Urinary bladder (tissue), 3 donors: ENCODE measurements at regions not wholly inside any gene's neighbourhood (a gene's known extent, or its start where the extent isn't known, plus 50 kb on each side); places are given as distances from the start of the nearest gene placed in this dataset.

Experiments used
- DNase-seq: peaks from one replicate; pipeline ENCODE4 v3.0.0-alpha.2; 2015; ENCODE audit errors: extremely low spot score
- H3K27ac ChIP-seq: one replicate; pipeline ENCODE4 v1.5.1; 2013; ENCODE audit warnings: low read depth, mild to moderate bottlenecking, moderate library complexity
- H3K36me3 ChIP-seq: one replicate; pipeline ENCODE4 v1.6.1; 2013; ENCODE audit warnings: mild to moderate bottlenecking, moderate library complexity; ENCODE audit not compliant: insufficient read depth
- H3K4me1 ChIP-seq: one replicate; pipeline ENCODE4 v1.6.1; 2013; ENCODE audit warnings: mild to moderate bottlenecking, moderate library complexity; ENCODE audit not compliant: insufficient read depth
- H3K4me3 ChIP-seq: one replicate; pipeline ENCODE4 v1.5.1; 2013; ENCODE audit warnings: low read depth, low read length
- WGBS: extraction: QIAGEN DNeasy Blood & Tissue Kit; methylation state at CpG from one replicate; pipeline ENCODE4 v1.1.7; 2013; 5-methylcytosine and 5-hydroxymethylcytosine counted together
- donor health status: healthy with polysubstance abuse.
- donor health status: healthy.

DNA sequence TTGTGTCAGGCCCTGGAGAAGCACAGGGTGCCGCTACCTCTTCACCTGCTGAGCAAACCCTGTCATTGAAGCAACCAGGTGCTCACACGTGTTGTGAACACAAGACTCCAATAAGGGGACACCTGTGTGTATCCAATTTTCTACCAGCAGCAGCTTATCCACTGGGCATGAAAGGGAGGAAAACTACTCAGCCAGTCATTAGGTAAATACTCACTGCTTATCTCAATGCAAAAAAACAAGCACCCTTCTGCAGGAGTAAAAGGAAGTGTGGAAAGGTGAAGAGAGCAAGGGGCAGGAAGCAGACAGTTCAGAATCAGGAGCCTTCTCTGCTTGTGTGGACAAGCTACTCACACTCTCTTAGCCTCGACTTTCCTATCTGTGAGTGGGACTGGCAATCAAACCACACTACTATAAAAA, 148.9 kb downstream of the ETS2 start:
- no peak for DNase-seq
- Histone ChIP-seq H3K36me3 (no peaks in the 10 kb centered on the region), H3K4me3 (no peak overlapping the region), H3K4me1 (no peaks in the 10 kb centered on the region), H3K27ac (no peak overlapping the region)
- WGBS, result 85% methylated on average over 3 of the region's 3 CpGs

DNA sequence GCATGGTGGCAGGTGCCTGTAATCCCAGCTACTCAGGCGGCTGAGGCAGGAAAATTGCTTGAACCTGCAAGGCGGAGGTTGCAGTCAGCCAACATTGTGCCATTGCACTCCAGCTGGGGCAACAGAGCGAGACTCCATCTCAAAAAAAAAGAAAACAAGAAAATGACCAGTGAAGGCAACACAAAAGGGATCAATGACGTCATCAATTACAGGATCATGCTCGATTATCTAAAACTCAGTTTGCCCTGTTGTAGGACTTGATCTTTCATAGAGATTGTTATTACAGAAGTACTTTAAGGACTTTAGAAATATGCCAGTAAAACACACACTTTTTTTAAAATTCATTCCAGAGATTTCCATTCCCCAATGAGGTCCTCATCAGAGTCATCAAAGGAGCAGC, 147.8 kb downstream of the ETS2 start:
- 96% methylated on average over 5 of the region's 5 CpGs for WGBS
- Histone ChIP-seq H3K4me1 (no peaks in the 10 kb centered on the region), H3K27ac (no peak overlapping the region), H3K36me3 (no peaks in the 10 kb centered on the region), H3K4me3 (no peak overlapping the region)
- DNase-seq, result no peak

DNA sequence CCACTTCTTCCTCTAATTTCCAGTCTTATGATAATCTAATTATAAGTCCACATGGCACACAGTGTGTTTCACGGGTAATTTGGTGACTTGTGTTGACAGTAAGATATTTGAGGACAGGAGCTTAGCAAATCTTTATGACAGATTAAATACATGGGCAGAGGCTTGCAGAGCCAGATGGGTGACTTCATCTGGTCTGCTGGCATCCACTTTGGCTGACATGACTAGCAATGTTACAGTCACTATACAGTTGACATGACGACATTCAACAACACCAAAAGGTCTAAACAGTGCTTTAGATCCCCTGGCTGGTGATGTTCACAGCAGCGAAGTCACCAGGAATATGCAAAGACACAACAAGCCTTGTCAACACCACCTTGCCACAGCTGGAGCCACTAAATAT, 147.2 kb downstream of the ETS2 start:
- Histone ChIP-seq H3K36me3 (no peaks in the 10 kb centered on the region), H3K4me1 (no peaks in the 10 kb centered on the region), H3K27ac (no peak overlapping the region), H3K4me3 (no peak overlapping the region)
- DNase-seq, result no peak
- 81% methylated on average over 3 of the region's 3 CpGs for WGBS

DNA sequence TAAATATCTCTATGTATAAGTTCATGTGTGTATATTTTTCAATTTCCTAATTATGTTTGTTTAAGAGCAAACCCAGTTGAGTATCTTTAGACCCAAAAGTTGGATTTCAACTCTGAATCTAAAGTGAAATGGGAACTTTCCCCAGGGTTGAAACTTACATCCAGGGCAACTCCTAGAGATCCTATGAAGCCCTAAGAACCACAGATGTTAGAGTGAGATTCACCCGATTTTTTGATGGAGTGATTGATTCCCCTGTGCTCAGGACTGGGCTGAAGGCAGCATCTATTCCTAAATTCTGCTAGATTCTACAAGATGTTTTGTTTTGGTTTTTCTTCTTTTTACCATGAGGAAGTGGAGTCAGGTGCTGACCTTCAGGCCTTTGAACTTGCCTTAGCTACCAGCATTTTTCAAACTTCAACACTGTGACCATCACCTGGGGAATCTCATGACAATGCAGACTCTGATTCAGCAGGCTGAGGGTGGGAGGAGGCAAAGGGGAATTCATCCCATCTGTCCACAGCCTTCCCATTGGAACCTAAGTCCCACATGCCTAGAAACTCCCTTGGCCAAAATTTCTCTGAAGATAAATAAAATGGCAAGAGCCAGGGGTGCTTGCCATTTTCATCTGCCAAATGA, 145.5 kb downstream of the ETS2 start:
- Histone ChIP-seq H3K4me3 (no peak overlapping the region), H3K27ac (no peak overlapping the region), H3K4me1 (no peaks in the 10 kb centered on the region), H3K36me3 (no peaks in the 10 kb centered on the region)
- 55% methylated on average over 1 of the region's 1 CpG for WGBS
- DNase-seq, result no peak

DNA sequence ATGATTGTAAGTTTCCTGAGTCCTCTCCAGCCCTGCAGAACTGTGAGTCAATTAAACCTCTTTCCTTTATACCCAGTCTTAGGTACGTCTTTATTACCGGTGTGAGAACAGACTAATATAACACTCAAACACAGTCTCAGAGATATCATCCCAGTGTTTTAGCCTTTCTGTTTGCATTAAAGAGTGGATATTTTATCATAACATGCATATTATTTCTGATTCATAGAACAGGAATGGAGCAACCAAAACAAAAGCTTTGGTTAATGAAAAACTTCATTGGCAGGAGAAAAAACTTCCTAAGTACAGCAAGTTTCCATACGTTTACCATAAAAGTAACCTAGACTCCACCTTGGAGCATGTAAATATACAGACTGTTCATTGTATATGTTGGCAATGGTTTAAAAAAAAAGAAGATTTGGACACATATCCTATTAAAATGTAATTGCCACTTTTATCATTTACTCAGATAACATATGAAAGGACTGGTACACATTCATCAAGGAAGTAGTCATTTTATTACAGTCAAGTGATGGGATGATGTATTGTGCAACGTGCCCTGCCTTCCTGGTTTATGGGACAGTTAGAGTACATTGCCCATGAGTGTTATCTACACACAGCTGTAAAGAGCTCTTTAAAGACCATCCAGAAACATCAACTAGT, 144.8 kb downstream of the ETS2 start:
- H3K4me1 ChIP-seq, result no peaks in the 10 kb centered on the region
- H3K27ac ChIP-seq, result no peak overlapping the region
- no peaks in the 10 kb centered on the region for H3K36me3 ChIP-seq
- WGBS, result 28% methylated on average over 4 of the region's 4 CpGs
- DNase-seq, result no peak
- no peak overlapping the region for H3K4me3 ChIP-seq

DNA sequence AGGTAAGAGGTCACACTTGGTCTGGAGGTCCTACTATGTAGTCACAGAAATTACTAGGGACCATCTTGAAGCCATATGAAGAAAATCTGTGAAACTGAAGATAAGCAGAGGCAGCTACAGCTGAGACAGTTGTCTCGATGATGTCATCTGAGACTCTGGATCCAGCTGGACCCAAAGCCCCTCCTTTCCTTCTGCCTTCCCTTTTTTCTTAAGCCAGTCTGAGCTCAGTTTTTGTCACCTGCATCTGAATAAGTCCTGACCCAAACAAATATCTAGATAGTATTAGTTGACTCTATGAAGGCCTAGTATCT, 143.3 kb downstream of the ETS2 start:
- Histone ChIP-seq H3K4me3 (no peak overlapping the region), H3K36me3 (no peaks in the 10 kb centered on the region), H3K27ac (no peak overlapping the region), H3K4me1 (no peaks in the 10 kb centered on the region)
- no peak for DNase-seq
- 71% methylated on average over 1 of the region's 1 CpG for WGBS

DNA sequence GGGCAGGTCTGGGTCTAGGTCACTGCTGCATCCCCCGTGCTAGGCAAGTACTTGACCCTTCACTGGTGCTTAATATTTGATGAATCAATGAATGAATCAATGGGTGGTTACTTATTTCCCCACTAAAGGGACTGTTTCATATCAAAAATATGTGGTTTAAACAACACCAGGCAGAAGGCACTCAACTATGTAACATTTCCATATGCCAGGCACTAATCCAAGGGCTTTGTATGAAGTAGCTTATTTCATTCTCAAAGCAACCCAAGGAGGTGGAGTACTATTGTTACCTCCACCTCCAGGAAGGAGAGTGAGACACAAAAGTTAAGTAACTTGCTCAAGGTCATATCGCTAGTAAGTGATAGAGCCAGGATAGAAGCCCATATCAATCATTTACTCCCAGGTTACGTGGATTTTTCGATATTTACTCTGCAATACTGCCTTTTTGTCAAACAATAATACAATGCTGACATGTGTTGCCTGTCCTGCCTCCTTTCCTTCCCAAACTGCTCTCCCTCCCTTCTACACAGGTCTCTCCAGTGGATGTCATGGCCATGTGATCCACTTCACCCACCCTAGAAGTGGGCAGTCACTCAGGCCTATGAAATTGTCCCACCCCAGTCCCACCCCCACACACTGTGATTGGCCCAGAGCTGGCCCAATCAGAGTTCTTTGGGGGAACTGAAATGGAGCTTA, 142.8 kb downstream of the ETS2 start:
- H3K36me3 ChIP-seq, result no peaks in the 10 kb centered on the region
- no peak overlapping the region for H3K4me3 ChIP-seq
- no peaks in the 10 kb centered on the region for H3K4me1 ChIP-seq
- WGBS, result 93% methylated on average over 4 of the region's 4 CpGs
- DNase-seq, result no peak
- no peak overlapping the region for H3K27ac ChIP-seq

DNA sequence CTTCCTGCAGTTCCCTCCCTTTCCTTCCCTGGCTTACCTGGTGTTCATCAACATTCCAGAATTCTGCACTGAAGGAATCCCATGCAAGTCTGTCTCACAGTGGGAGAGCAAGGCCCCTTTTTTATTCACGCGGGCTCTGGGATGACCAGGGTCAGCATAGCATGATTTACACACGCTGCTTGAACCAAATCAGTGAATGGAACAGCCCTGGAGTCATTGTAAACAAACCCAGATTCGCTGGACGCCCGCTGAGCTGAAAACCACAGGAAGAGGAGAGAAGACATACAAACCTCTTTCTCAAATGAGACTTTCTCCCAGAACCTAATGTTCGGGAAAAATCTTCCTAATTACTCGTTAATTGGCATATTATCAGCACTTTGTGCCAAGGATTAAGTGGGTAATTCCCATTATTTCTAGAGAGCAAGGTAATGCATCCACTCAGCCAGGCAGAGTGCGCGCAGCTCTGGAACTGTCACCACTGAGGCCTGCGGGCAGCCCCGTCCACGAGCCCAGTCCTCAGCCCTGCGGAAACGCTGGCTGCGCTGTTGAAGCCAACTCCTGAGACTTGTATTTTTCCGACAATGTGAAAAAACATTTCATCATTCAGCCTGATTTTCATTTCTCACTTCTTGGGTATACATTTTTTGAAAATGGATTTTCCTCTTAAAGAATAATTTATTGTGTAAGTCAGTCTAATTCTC, 140.0 kb downstream of the ETS2 start:
- no peak overlapping the region for H3K27ac ChIP-seq
- WGBS, result 69% methylated on average over 17 of the region's 17 CpGs
- DNase-seq, result no peak
- H3K4me1 ChIP-seq, result no peaks in the 10 kb centered on the region
- no peaks in the 10 kb centered on the region for H3K36me3 ChIP-seq
- H3K4me3 ChIP-seq, result no peak overlapping the region

DNA sequence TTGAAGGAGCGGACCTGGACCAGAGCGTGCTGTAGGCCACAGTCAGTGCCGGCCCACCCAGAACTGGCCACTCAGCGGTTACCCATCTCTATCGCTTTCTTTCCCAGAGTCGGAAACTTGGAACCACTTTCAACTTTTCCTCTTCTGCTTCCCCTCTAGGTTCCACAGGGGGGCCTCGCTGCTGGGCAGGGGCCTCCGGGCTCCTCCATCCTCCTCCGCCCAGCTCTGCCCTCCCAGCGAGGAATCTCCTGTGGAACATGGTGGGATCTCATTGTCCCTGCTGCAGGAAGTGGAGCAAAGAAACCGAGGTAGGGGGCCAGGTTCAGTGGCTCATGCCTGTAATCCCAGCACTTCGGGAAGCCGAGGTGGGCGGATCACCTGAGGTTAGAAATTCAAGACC, 139.2 kb downstream of the ETS2 start:
- no peak for DNase-seq
- Histone ChIP-seq H3K4me3 (no peak overlapping the region), H3K36me3 (no peaks in the 10 kb centered on the region), H3K4me1 (no peaks in the 10 kb centered on the region), H3K27ac (no peak overlapping the region)
- 92% methylated on average over 14 of the region's 14 CpGs for WGBS

DNA sequence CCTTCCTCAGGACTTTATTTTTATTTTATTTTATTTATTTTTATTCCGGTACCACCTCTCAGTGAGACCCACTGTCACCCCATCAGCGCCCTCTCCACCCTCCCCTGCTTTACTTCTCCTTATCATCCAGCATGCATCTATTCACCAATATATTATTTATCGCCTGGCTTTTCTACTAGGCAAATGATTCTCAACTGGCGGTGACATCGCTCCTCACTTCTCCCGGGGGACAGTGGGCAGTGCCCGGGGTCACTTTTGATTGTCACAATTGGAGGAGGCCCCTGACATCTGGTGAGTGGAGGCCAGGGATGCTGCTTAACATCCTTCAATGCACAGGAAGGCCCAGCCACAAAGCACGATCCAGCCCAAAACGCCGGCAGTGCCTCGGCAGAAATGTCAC, 138.7 kb downstream of the ETS2 start:
- no peak for DNase-seq
- 94% methylated on average over 11 of the region's 11 CpGs for WGBS
- Histone ChIP-seq H3K4me3 (no peak overlapping the region), H3K36me3 (no peaks in the 10 kb centered on the region), H3K27ac (no peak overlapping the region), H3K4me1 (no peaks in the 10 kb centered on the region)

DNA sequence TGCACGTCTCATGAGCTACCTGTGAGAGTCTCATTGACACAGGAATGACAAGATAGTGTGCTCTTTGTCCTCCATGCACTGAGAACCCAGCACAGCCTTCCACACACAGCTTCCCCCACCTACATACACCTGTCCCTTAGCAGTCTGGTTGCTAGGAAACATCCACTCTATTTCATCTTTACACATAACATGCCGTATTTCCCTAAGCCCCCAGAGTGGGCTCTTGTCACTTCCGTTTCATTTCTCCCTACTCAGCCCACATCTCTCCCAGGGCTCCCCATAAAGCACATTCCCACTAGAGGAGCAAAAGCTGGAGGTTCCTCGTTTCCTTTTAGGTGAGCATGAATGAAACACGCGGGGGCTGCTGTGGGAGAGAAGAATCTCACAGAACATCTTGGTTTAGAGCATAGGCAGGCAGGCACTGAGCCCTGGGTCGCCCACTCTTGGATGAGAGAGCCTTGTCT, 137.1 kb downstream of the ETS2 start:
- DNase-seq, result no peak
- 96% methylated on average over 7 of the region's 7 CpGs for WGBS
- Histone ChIP-seq H3K4me1 (no peaks in the 10 kb centered on the region), H3K36me3 (no peaks in the 10 kb centered on the region), H3K4me3 (no peak overlapping the region), H3K27ac (no peak overlapping the region)

DNA sequence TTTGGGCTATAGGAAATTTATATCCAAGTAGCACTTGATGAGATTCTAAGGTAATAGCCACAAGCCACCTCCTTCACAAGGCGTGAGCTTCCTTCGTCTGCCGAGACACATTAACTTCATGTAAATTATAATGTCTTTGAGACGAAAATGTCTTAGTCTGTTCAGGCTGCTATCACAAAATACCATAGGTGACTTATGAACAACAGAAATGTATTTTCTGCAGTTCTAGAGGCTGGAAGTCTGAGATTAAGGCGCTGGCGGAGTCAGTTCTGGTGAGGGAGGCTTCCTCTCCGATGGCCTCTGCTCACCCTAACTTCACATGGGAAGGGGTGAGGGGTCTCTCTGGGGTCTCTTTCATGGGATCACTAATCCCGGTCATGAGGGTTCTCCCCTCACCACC, 133.0 kb downstream of the ETS2 start:
- Histone ChIP-seq H3K36me3 (no peaks in the 10 kb centered on the region), H3K4me1 (no peaks in the 10 kb centered on the region), H3K27ac (no peak overlapping the region), H3K4me3 (no peak overlapping the region)
- no peak for DNase-seq
- 85% methylated on average over 8 of the region's 8 CpGs for WGBS

DNA sequence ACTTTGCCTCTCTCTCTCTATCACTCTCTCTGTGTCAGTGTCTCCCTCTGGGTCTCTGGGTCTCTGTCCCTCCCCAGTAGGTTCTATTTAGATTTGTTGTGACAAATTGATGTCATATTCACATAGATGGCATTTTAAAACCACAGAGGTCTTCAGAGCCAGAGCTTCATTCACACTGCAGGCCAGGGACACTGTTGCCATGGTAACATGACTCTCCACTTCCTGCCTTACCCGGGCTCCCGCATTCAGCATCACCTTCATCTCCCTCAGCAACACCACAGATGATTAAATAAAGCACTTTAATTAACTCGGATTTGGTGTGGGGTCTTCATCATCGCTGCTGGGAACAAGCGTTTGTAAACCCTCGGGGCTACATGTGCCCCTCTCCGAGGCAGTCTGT, 132.6 kb downstream of the ETS2 start:
- no peaks in the 10 kb centered on the region for H3K4me1 ChIP-seq
- no peaks in the 10 kb centered on the region for H3K36me3 ChIP-seq
- 68% methylated on average over 7 of the region's 7 CpGs for WGBS
- no peak for DNase-seq
- H3K4me3 ChIP-seq, result no peak overlapping the region
- H3K27ac ChIP-seq, result no peak overlapping the region

DNA sequence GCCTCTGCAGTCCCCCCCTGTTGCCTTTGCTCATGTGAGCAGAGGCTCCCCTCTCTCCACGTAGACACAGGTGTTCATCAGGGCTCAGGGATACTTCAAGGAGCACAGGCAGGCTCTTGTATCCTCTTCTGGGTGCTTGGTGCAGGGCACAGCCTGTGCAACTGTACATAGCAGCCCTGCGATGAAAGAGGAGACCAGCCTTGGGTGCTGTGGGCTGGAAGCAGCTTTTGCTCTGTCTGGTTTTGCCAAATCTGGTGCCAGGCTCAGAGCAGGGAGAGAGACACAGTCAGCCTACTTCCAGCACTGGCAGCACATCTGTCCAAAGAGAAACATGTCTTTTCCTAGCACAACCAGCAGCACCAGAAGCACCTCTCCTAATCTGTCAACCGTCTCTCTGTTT, 132.1 kb downstream of the ETS2 start:
- H3K27ac ChIP-seq, result no peak overlapping the region
- WGBS, result 87% methylated on average over 3 of the region's 3 CpGs
- H3K36me3 ChIP-seq, result no peaks in the 10 kb centered on the region
- no peak for DNase-seq
- H3K4me1 ChIP-seq, result no peaks in the 10 kb centered on the region
- H3K4me3 ChIP-seq, result no peak overlapping the region
